ENCODE measurements at regions not wholly inside any gene's neighbourhood (a gene's known extent, or its start where the extent isn't known, plus 50 kb on each side); places are given as distances from the start of the nearest gene placed in this dataset.
"Not testable (repeated sequence)": the region's sequence is repeated elsewhere in the genome, so short reads cannot be mapped to it uniquely, and the experiment has no call there.

GRCh38 chr12:73225941-73226340 lies 953.8 kb downstream of the TRHDE start:
- no peak overlapping the region for H3K4me2 ChIP-seq (ENCODE audit: control insufficient read depth, extremely low read depth, insufficient read depth, low read depth, low read length)
- H3K4me3 ChIP-seq (ENCODE audit: control insufficient read depth in 2 of 3, extremely low read depth in 1 of 3, insufficient read depth in 2 of 3, low read depth in 1 of 3, low read length in 3 of 3): no peak overlapping the region
- no peak for TF ChIP-seq CTCF (optimal IDR thresholded peaks at IDR 0.05 in 1 of 3, IDR thresholded peaks at IDR 0.05 in 1 of 3, conservative IDR thresholded peaks at IDR 0.05 in 1 of 3; ENCODE audit: extremely low read depth in 1 of 3, insufficient read depth in 2 of 3, low read length in 3 of 3)
- TF ChIP-seq EZH2 (IDR thresholded peaks at IDR 0.05; ENCODE audit: low read length): no peak
- no peaks in the 10 kb centered on the region for H3K27me3 ChIP-seq (ENCODE audit: control insufficient read depth, extremely low read depth, insufficient read depth, low read length)
- no peak for DNase-seq (ENCODE audit: low read depth, low spot score)
- H3K9me3 ChIP-seq (ENCODE audit: control insufficient read depth, low read depth, low read length): no peaks in the 10 kb centered on the region
- H3K9ac ChIP-seq (ENCODE audit: control insufficient read depth, extremely low read depth, insufficient read depth, low read length): no peak overlapping the region
- H2AFZ ChIP-seq (ENCODE audit: control insufficient read depth, low read length): no peak overlapping the region
- no peaks in the 10 kb centered on the region for H4K20me1 ChIP-seq (ENCODE audit: control insufficient read depth, extremely low read depth, insufficient read depth, low read length)
- no peak overlapping the region for H3K27ac ChIP-seq (ENCODE audit: control insufficient read depth, insufficient read depth, low read length)
- no peaks in the 10 kb centered on the region for H3K79me2 ChIP-seq (ENCODE audit: control insufficient read depth, insufficient read depth, low read length)
- dilution Hi-C loops (cut with MboI; ENCODE audit: extremely low pct_ligation_motif_present, low sequenced_read_pairs): no loop called here
- H3K36me3 ChIP-seq (ENCODE audit: control insufficient read depth in 2 of 2, extremely low read depth in 1 of 2, insufficient read depth in 2 of 2, low read length in 2 of 2): no peaks in the 10 kb centered on the region
- FAIRE-seq: no peak
- H3K4me1 ChIP-seq (ENCODE audit: control insufficient read depth, extremely low read depth, insufficient read depth, low read length): no peaks in the 10 kb centered on the region
- H3K9me1 ChIP-seq (ENCODE audit: control insufficient read depth, extremely low read depth, insufficient read depth, low read length): no peaks in the 10 kb centered on the region

GRCh38 chr12:73226593-73226992 lies 954.4 kb downstream of the TRHDE start:
- no peaks in the 10 kb centered on the region for H3K9me1 ChIP-seq (ENCODE audit: control insufficient read depth, extremely low read depth, insufficient read depth, low read length)
- no peaks in the 10 kb centered on the region for H3K36me3 ChIP-seq (ENCODE audit: control insufficient read depth in 2 of 2, extremely low read depth in 1 of 2, insufficient read depth in 2 of 2, low read length in 2 of 2)
- H3K9ac ChIP-seq (ENCODE audit: control insufficient read depth, extremely low read depth, insufficient read depth, low read length): no peak overlapping the region
- dilution Hi-C loops (cut with MboI; ENCODE audit: extremely low pct_ligation_motif_present, low sequenced_read_pairs): no loop called here
- no peak for FAIRE-seq
- H3K27ac ChIP-seq (ENCODE audit: control insufficient read depth, insufficient read depth, low read length): no peak overlapping the region
- no peaks in the 10 kb centered on the region for H3K9me3 ChIP-seq (ENCODE audit: control insufficient read depth, low read depth, low read length)
- H3K4me2 ChIP-seq (ENCODE audit: control insufficient read depth, extremely low read depth, insufficient read depth, low read depth, low read length): no peak overlapping the region
- H4K20me1 ChIP-seq (ENCODE audit: control insufficient read depth, extremely low read depth, insufficient read depth, low read length): no peaks in the 10 kb centered on the region
- H3K4me1 ChIP-seq (ENCODE audit: control insufficient read depth, extremely low read depth, insufficient read depth, low read length): no peaks in the 10 kb centered on the region
- H3K27me3 ChIP-seq (ENCODE audit: control insufficient read depth, extremely low read depth, insufficient read depth, low read length): no peaks in the 10 kb centered on the region
- TF ChIP-seq EZH2 (IDR thresholded peaks at IDR 0.05; ENCODE audit: low read length): no peak
- no peak for TF ChIP-seq CTCF (optimal IDR thresholded peaks at IDR 0.05 in 1 of 3, IDR thresholded peaks at IDR 0.05 in 1 of 3, conservative IDR thresholded peaks at IDR 0.05 in 1 of 3; ENCODE audit: extremely low read depth in 1 of 3, insufficient read depth in 2 of 3, low read length in 3 of 3)
- H3K79me2 ChIP-seq (ENCODE audit: control insufficient read depth, insufficient read depth, low read length): no peaks in the 10 kb centered on the region
- H2AFZ ChIP-seq (ENCODE audit: control insufficient read depth, low read length): no peak overlapping the region
- DNase-seq (ENCODE audit: low read depth, low spot score): no peak
- H3K4me3 ChIP-seq (ENCODE audit: control insufficient read depth in 2 of 3, extremely low read depth in 1 of 3, insufficient read depth in 2 of 3, low read depth in 1 of 3, low read length in 3 of 3): no peak overlapping the region

- H3K27me3 ChIP-seq (ENCODE audit: control insufficient read depth, extremely low read depth, insufficient read depth, low read length); FAIRE-seq; H3K9me3 ChIP-seq (ENCODE audit: control insufficient read depth, low read depth, low read length); H3K4me1 ChIP-seq (ENCODE audit: control insufficient read depth, extremely low read depth, insufficient read depth, low read length); H3K79me2 ChIP-seq (ENCODE audit: control insufficient read depth, insufficient read depth, low read length); H3K9ac ChIP-seq (ENCODE audit: control insufficient read depth, extremely low read depth, insufficient read depth, low read length); H3K4me3 ChIP-seq (ENCODE audit: control insufficient read depth in 2 of 3, extremely low read depth in 1 of 3, insufficient read depth in 2 of 3, low read depth in 1 of 3, low read length in 3 of 3); H4K20me1 ChIP-seq (ENCODE audit: control insufficient read depth, extremely low read depth, insufficient read depth, low read length); H3K36me3 ChIP-seq (ENCODE audit: control insufficient read depth in 2 of 2, extremely low read depth in 1 of 2, insufficient read depth in 2 of 2, low read length in 2 of 2); H3K27ac ChIP-seq (ENCODE audit: control insufficient read depth, insufficient read depth, low read length); H2AFZ ChIP-seq (ENCODE audit: control insufficient read depth, low read length); H3K9me1 ChIP-seq (ENCODE audit: control insufficient read depth, extremely low read depth, insufficient read depth, low read length); H3K4me2 ChIP-seq (ENCODE audit: control insufficient read depth, extremely low read depth, insufficient read depth, low read depth, low read length); DNase-seq (ENCODE audit: low read depth, low spot score); dilution Hi-C loops (cut with MboI; ENCODE audit: extremely low pct_ligation_motif_present, low sequenced_read_pairs): not testable (repeated sequence)
Measured at GRCh38 chr12:73228828-73229227, 956.7 kb downstream of the TRHDE start.

Data from keratinocyte (primary cell).